ENCODE measurements at regions not wholly inside any gene's neighbourhood (a gene's known extent, or its start where the extent isn't known, plus 50 kb on each side); places are given as distances from the start of the nearest gene placed in this dataset.

- DNase-seq (ENCODE audit: low read depth) = no peak
Measured at GRCh38 chr7:80991654-80992053, 72.8 kb upstream of the SEMA3C start.

GRCh38 chr7:80984619-80985018 lies 65.8 kb upstream of the SEMA3C start:
- DNase-seq (ENCODE audit: low read depth) = no peak

GRCh38 chr7:80981405-80981804 lies 62.6 kb upstream of the SEMA3C start:
- DNase-seq (ENCODE audit: low read depth) = no peak

DNA sequence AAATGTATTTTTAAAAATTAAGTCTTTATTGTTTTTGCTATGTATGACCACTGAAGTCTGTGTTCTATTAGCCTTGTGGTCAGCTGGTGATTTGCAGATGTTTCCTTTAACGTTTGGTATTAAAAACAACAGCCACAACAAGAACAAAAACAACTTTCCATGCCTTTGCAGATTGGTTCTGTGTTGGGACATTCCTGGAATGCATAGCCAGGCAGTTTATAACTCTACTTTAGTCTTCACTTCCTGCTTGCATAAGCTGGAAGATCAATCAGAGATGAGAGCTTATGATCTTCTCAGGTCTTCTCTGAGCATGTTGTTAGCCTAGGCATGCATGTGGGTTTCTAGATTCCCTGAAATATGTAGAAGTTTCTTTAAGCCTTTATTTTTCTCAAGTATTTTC lies 58.9 kb upstream of the SEMA3C start:
- no peak for DNase-seq (ENCODE audit: low read depth)

GRCh38 chr7:80974396-80975358 lies 55.8 kb upstream of the SEMA3C start:
- no peak for DNase-seq (ENCODE audit: low read depth)

- DNase-seq (ENCODE audit: low read depth) = no peak
Measured at GRCh38 chr7:80971225-80971624, 52.4 kb upstream of the SEMA3C start.
